GM23338 (cell line): ENCODE measurements at regions not wholly inside any gene's neighbourhood (a gene's known extent, or its start where the extent isn't known, plus 50 kb on each side); places are given as distances from the start of the nearest gene placed in this dataset.

Source experiments
- CREB1 ChIP-seq: fragments of 250-450 bp; sonication (Bioruptor Pico); IDR thresholded peaks from 2 replicates; pipeline ENCODE4 v1.5.0; 2020; ENCODE audit warnings: low read depth, mild to moderate bottlenecking, moderate library complexity
- EZH2 ChIP-seq: fragments of 200-600 bp; sonication (generic); IDR thresholded peaks from one replicate; pipeline ENCODE4 v1.8.0; 2017; ENCODE audit warnings: antibody characterized with exemption, mild to moderate bottlenecking, low read depth; ENCODE audit not compliant: unreplicated experiment
- EZH2phosphoT487 ChIP-seq: fragments of 200-600 bp; sonication (generic); IDR thresholded peaks from one replicate; pipeline ENCODE4 v1.8.1; 2018; ENCODE audit warnings: antibody characterized with exemption; ENCODE audit not compliant: unreplicated experiment
- JUNB ChIP-seq: IDR thresholded peaks from one replicate; pipeline ENCODE4 v1.6.1; 2016; ENCODE audit warnings: antibody characterized with exemption; ENCODE audit not compliant: unreplicated experiment
- POLR2AphosphoS5 ChIP-seq: IDR thresholded peaks from 2 replicates; pipeline ENCODE4 v1.6.1; 2016; ENCODE audit warnings: antibody characterized with exemption, low read depth
- REST ChIP-seq: IDR thresholded peaks from one replicate; pipeline ENCODE4 v1.6.1; 2018; ENCODE audit warnings: antibody characterized with exemption; ENCODE audit not compliant: unreplicated experiment
- STAT1 ChIP-seq: IDR thresholded peaks from one replicate; pipeline ENCODE4 v1.6.1; 2016; ENCODE audit warnings: antibody characterized with exemption; ENCODE audit not compliant: unreplicated experiment
- TF ChIP-seq, protein P1 (sequence below), 2 experiments: fragments of 200-600 bp in 1 of 2; sonication (generic) in 1 of 2; conservative IDR thresholded peaks; 2 replicates each; pipeline versions ENCODE4 v1.5.1 to v1.6.1; 2016 to 2017; ENCODE audit warnings: antibody characterized with exemption in 2 of 2, low read depth in 2 of 2, mild to moderate bottlenecking in 2 of 2, moderate library complexity in 1 of 2
- TF ChIP-seq, protein P2 (sequence below): fragments of 250-450 bp; sonication (Bioruptor Pico); IDR thresholded peaks from 2 replicates; pipeline ENCODE4 v1.5.0; 2020; ENCODE audit warnings: mild to moderate bottlenecking, moderate library complexity

DNA sequence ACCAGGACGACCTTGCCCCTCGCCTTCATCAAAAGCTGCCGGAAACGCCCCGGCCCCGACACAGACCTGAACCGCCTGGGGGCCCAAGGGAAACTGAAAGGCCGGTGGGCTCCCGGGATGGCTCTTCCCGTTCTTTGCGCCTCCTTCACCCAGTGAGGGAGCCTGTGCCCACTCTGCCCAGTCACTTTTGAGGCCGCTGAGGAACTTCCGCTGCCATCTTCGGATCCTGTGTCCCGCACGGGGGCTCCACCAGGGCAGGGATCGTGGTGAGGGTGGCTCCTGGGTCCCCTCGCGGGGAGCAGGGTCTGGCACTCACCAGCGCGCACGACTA lies 104.0 kb downstream of the PPIAL4G start:
- TF ChIP-seq, protein P1, sequence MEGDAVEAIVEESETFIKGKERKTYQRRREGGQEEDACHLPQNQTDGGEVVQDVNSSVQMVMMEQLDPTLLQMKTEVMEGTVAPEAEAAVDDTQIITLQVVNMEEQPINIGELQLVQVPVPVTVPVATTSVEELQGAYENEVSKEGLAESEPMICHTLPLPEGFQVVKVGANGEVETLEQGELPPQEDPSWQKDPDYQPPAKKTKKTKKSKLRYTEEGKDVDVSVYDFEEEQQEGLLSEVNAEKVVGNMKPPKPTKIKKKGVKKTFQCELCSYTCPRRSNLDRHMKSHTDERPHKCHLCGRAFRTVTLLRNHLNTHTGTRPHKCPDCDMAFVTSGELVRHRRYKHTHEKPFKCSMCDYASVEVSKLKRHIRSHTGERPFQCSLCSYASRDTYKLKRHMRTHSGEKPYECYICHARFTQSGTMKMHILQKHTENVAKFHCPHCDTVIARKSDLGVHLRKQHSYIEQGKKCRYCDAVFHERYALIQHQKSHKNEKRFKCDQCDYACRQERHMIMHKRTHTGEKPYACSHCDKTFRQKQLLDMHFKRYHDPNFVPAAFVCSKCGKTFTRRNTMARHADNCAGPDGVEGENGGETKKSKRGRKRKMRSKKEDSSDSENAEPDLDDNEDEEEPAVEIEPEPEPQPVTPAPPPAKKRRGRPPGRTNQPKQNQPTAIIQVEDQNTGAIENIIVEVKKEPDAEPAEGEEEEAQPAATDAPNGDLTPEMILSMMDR (conservative IDR thresholded peaks at IDR 0.05; ENCODE audit: low read depth in 2 of 2): peak in 1 of 2 experiments; percentile 18; a peak in 1 of 4 replicates
- TF ChIP-seq EZH2: no peak
- no peak for TF ChIP-seq POLR2AphosphoS5
- TF ChIP-seq, protein P2, sequence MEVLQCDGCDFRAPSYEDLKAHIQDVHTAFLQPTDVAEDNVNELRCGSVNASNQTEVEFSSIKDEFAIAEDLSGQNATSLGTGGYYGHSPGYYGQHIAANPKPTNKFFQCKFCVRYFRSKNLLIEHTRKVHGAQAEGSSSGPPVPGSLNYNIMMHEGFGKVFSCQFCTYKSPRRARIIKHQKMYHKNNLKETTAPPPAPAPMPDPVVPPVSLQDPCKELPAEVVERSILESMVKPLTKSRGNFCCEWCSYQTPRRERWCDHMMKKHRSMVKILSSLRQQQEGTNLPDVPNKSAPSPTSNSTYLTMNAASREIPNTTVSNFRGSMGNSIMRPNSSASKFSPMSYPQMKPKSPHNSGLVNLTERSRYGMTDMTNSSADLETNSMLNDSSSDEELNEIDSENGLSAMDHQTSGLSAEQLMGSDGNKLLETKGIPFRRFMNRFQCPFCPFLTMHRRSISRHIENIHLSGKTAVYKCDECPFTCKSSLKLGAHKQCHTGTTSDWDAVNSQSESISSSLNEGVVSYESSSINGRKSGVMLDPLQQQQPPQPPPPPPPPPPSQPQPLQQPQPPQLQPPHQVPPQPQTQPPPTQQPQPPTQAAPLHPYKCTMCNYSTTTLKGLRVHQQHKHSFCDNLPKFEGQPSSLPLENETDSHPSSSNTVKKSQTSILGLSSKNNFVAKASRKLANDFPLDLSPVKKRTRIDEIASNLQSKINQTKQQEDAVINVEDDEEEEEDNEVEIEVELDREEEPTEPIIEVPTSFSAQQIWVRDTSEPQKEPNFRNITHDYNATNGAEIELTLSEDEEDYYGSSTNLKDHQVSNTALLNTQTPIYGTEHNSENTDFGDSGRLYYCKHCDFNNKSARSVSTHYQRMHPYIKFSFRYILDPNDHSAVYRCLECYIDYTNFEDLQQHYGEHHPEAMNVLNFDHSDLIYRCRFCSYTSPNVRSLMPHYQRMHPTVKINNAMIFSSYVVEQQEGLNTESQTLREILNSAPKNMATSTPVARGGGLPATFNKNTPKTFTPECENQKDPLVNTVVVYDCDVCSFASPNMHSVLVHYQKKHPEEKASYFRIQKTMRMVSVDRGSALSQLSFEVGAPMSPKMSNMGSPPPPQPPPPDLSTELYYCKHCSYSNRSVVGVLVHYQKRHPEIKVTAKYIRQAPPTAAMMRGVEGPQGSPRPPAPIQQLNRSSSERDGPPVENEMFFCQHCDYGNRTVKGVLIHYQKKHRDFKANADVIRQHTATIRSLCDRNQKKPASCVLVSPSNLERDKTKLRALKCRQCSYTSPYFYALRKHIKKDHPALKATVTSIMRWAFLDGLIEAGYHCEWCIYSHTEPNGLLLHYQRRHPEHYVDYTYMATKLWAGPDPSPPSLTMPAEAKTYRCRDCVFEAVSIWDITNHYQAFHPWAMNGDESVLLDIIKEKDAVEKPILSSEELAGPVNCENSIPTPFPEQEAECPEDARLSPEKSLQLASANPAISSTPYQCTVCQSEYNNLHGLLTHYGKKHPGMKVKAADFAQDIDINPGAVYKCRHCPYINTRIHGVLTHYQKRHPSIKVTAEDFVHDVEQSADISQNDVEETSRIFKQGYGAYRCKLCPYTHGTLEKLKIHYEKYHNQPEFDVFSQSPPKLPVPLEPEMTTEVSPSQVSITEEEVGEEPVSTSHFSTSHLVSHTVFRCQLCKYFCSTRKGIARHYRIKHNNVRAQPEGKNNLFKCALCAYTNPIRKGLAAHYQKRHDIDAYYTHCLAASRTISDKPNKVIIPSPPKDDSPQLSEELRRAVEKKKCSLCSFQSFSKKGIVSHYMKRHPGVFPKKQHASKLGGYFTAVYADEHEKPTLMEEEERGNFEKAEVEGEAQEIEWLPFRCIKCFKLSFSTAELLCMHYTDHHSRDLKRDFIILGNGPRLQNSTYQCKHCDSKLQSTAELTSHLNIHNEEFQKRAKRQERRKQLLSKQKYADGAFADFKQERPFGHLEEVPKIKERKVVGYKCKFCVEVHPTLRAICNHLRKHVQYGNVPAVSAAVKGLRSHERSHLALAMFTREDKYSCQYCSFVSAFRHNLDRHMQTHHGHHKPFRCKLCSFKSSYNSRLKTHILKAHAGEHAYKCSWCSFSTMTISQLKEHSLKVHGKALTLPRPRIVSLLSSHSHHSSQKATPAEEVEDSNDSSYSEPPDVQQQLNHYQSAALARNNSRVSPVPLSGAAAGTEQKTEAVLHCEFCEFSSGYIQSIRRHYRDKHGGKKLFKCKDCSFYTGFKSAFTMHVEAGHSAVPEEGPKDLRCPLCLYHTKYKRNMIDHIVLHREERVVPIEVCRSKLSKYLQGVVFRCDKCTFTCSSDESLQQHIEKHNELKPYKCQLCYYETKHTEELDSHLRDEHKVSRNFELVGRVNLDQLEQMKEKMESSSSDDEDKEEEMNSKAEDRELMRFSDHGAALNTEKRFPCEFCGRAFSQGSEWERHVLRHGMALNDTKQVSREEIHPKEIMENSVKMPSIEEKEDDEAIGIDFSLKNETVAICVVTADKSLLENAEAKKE (CRISPR knock-in tag): no peak
- TF ChIP-seq JUNB: no peak
- no peak for TF ChIP-seq REST
- TF ChIP-seq EZH2phosphoT487: no peak
- TF ChIP-seq STAT1: no peak
- no peak for TF ChIP-seq CREB1 (CRISPR knock-in tag)
